ENCODE measurements at regions not wholly inside any gene's neighbourhood (a gene's known extent, or its start where the extent isn't known, plus 50 kb on each side); places are given as distances from the start of the nearest gene placed in this dataset.

DNA sequence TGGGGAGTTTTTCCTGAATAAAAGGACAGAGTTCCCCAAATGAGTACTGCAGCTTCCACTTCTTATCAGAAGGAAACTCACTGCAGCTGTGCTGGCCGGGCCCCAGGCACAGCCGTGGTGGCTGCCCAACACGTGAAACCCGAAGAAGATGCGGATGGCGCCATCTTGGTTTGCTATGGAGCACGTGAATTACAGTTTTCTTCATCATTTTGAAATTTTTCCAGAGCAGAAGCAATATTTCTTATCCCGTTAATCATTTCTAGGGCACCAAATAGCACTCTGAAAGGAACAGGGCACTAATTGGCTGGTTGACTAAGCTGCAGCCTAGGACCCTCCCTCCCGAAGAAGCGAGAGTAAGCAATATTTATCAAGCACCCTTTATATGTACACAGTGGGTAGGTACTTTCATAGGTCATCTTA, 63.2 kb upstream of the EPS8L3 start:
- Mint-ChIP-seq H3K27ac (ENCODE audit: low read depth, unreplicated experiment) (no peak overlapping the region), H3K27me3 (ENCODE audit: insufficient read depth, unreplicated experiment) (no peaks in the 10 kb centered on the region), H3K4me3 (ENCODE audit: unreplicated experiment) (no peak overlapping the region), H3K36me3 (ENCODE audit: insufficient read depth, unreplicated experiment) (peaks cover 10% of the 10 kb centered on the region), H3K9me3 (ENCODE audit: unreplicated experiment) (no peaks in the 10 kb centered on the region), H3K4me1 (ENCODE audit: insufficient read depth, unreplicated experiment) (peaks cover 29% of the 10 kb centered on the region)
- no peak for DNase-seq (ENCODE audit: unreplicated experiment)
- intact Hi-C loops (cut with micrococcal nuclease) = no loop called here
- POLR2A ChIA-PET = interaction anchor here (1.0 kb wide), 1 partner anchor 11 kb away, joined by 3 read pairs; no protein-coding TSS in a partner anchor
- CTCF ChIA-PET = interaction anchor here (0.6 to 0.7 kb wide), 2 partner anchors 64 to 586 kb away, joined by 3 read pairs; no protein-coding TSS in a partner anchor
- no TSS peak for BruUV-seq (replicated peaks)
- TF ChIP-seq, protein P1, sequence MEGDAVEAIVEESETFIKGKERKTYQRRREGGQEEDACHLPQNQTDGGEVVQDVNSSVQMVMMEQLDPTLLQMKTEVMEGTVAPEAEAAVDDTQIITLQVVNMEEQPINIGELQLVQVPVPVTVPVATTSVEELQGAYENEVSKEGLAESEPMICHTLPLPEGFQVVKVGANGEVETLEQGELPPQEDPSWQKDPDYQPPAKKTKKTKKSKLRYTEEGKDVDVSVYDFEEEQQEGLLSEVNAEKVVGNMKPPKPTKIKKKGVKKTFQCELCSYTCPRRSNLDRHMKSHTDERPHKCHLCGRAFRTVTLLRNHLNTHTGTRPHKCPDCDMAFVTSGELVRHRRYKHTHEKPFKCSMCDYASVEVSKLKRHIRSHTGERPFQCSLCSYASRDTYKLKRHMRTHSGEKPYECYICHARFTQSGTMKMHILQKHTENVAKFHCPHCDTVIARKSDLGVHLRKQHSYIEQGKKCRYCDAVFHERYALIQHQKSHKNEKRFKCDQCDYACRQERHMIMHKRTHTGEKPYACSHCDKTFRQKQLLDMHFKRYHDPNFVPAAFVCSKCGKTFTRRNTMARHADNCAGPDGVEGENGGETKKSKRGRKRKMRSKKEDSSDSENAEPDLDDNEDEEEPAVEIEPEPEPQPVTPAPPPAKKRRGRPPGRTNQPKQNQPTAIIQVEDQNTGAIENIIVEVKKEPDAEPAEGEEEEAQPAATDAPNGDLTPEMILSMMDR (IDR thresholded peaks at IDR 0.05; ENCODE audit: unreplicated experiment) = no peak

- Mint-ChIP-seq H3K4me3 (ENCODE audit: unreplicated experiment) (no peak overlapping the region), H3K27me3 (ENCODE audit: insufficient read depth, unreplicated experiment) (no peaks in the 10 kb centered on the region), H3K4me1 (ENCODE audit: insufficient read depth, unreplicated experiment) (peaks cover 34% of the 10 kb centered on the region), H3K27ac (ENCODE audit: low read depth, unreplicated experiment) (no peak overlapping the region), H3K9me3 (ENCODE audit: unreplicated experiment) (no peaks in the 10 kb centered on the region), H3K36me3 (ENCODE audit: insufficient read depth, unreplicated experiment) (peaks cover 10% of the 10 kb centered on the region)
- ChIA-PET CTCF (interaction anchor here (0.5 to 1.1 kb wide), 5 partner anchors 15 to 586 kb away, joined by 3 read pairs; no protein-coding TSS in a partner anchor), POLR2A (interaction anchor here (1.0 kb wide), 1 partner anchor 12 kb away, joined by 3 read pairs; no protein-coding TSS in a partner anchor)
- intact Hi-C loops (cut with micrococcal nuclease) = no loop called here
- BruUV-seq (replicated peaks) = no TSS peak
- no peak for DNase-seq (ENCODE audit: unreplicated experiment)
- TF ChIP-seq, protein P1 (IDR thresholded peaks at IDR 0.05; ENCODE audit: unreplicated experiment) = no peak
Observed at GRCh38 chr1:109826446-109826845, 62.7 kb upstream of the EPS8L3 start.

DNA sequence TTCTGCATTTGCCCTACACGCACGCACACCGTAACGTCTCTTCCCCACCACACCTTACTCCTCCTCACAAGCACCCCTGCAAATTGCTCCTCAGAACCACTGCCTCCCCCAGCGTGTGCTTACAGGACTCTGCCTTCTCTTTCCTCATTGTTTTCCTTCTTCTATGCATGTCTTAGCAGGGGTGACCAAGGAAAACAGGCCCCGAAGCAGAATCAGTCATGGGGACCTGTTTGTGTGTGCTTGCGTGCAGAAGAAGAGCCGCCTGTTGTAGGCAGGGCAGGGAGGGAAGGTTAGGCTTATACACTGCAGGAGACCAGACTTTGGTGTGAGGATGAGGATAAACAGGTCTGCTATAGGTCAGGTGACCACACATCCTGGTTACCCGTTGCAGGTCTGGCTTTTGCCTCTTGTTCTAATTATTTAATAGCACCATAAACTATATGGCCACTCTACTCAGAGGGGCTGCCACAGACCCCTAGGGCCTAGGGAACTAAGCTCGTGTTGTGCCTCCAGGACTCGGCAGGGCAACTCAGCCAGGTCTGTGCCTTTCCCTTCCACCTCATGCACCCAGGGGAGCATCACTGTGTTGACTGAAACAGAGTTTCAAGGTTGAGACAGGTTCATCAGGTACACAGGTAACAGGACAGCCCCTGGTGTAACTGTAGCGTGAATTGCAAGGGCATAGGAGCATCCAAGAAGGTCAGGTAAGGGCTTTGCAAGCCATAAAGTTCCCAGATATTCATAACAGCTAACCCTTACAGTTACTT, 60.8 kb upstream of the EPS8L3 start:
- TF ChIP-seq, protein P1 (IDR thresholded peaks at IDR 0.05; ENCODE audit: unreplicated experiment) = no peak
- no peaks in the 10 kb centered on the region for H3K9me3 Mint-ChIP-seq (ENCODE audit: unreplicated experiment)
- no peak overlapping the region for H3K27ac Mint-ChIP-seq (ENCODE audit: low read depth, unreplicated experiment)
- H3K4me1 Mint-ChIP-seq (ENCODE audit: insufficient read depth, unreplicated experiment) = peaks cover 42% of the 10 kb centered on the region
- CTCF ChIA-PET = interaction anchor here (1.2 kb wide), 1 partner anchor 36 kb away, joined by 3 read pairs; no protein-coding TSS in a partner anchor
- no TSS peak for BruUV-seq (replicated peaks)
- H3K36me3 Mint-ChIP-seq (ENCODE audit: insufficient read depth, unreplicated experiment) = peaks cover 10% of the 10 kb centered on the region
- intact Hi-C loops (cut with micrococcal nuclease) = no loop called here
- no peaks in the 10 kb centered on the region for H3K27me3 Mint-ChIP-seq (ENCODE audit: insufficient read depth, unreplicated experiment)
- H3K4me3 Mint-ChIP-seq (ENCODE audit: unreplicated experiment) = no peak overlapping the region
- POLR2A ChIA-PET = interaction anchor here (0.6 kb wide), 1 partner anchor 10 kb away, joined by 3 read pairs; no protein-coding TSS in a partner anchor
- no peak for DNase-seq (ENCODE audit: unreplicated experiment)

DNA sequence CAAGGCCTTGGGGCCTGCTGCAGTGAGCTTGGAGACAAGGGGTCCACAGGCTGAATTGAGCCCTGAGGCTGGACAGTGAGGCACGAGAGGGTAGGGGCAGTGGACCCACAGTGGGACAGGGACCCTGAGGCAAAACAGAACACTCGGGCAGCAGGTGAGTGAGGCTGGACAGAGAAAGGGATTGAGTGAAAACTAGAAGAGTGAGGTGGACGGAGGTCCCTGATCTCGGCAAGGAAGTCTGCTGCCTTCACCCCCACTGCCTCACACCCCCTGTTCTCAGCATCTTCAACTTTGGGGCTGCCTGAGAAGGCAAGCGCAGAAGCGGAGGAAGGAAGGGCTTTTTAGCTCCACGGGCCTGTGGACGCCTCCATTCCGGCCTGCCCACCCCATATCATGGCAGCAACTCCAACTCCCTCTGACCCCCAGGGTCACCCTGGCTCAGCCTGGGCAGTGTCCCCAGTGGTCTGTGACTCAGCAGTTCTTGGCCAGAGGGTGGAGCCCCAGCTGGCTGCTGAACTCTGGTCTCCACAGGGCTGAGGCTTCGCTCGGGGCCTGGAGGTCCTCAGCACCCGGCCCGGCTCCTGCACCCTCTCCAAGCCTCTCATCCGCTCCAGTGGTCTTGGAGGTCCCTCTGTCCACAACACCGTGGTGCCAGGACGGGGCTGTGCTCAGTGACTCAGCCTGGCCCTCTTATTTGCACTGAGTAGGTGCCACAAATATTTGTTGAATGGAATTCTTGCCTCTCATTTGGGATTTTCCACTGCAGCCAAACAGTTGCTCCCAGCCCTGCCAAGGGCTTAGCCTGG, 60.0 kb upstream of the EPS8L3 start:
- Mint-ChIP-seq H3K4me1 (ENCODE audit: insufficient read depth, unreplicated experiment) (peaks cover 35% of the 10 kb centered on the region), H3K9me3 (ENCODE audit: unreplicated experiment) (no peaks in the 10 kb centered on the region), H3K27me3 (ENCODE audit: insufficient read depth, unreplicated experiment) (no peaks in the 10 kb centered on the region), H3K4me3 (ENCODE audit: unreplicated experiment) (no peak overlapping the region), H3K27ac (ENCODE audit: low read depth, unreplicated experiment) (no peak overlapping the region), H3K36me3 (ENCODE audit: insufficient read depth, unreplicated experiment) (peaks cover 10% of the 10 kb centered on the region)
- no TSS peak for BruUV-seq (replicated peaks)
- TF ChIP-seq, protein P1 (IDR thresholded peaks at IDR 0.05; ENCODE audit: unreplicated experiment) = no peak
- ChIA-PET POLR2A (interaction anchor here (0.8 kb wide), 1 partner anchor 42 kb away, joined by 3 read pairs; no protein-coding TSS in a partner anchor), CTCF (no interaction called here)
- DNase-seq (ENCODE audit: unreplicated experiment) = peak; percentile 24
- intact Hi-C loops (cut with micrococcal nuclease) = no loop called here
